HFF-Myc (cell line): ENCODE measurements at regions not wholly inside any gene's neighbourhood (a gene's known extent, or its start where the extent isn't known, plus 50 kb on each side); places are given as distances from the start of the nearest gene placed in this dataset.

Experiments
- DNase-seq: peaks from one replicate; pipeline ENCODE4 v3.0.0-alpha.2; 2011; ENCODE audit warnings: low read depth; ENCODE audit errors: extremely low read depth
- H3K4me3 ChIP-seq: replicated peaks from 2 replicates; pipeline ENCODE4 v1.5.1; 2011; ENCODE audit warnings: low read depth, mild to moderate bottlenecking, control low read depth, low read length
- TF ChIP-seq, protein P1 (sequence below): IDR thresholded peaks from 2 replicates; pipeline ENCODE4 v1.5.1; 2012; ENCODE audit warnings: mild to moderate bottlenecking, low read depth, low read length, control low read depth; ENCODE audit errors: missing control alignments

DNA sequence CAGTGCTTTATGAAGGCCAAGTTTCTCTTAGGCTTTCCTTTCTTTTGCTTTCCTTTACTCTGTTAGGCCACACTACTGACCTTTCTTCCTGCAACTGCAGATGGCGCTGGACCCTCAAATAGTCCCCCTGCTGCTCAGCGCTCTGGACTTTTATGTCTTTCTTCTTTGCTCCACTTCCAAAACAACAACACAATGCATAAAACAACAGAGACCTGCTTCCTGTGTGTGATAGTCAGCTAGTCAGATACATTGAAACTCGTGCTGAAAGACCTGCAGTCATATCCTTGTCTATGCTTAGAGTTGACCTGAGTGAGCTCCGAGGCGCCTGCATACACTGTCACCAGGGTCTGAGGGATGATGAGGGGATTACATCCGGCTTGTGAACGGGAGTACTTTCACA is 108.9 kb upstream of the TEX13D start:
- H3K4me3 ChIP-seq: no peak overlapping the region
- TF ChIP-seq, protein P1, sequence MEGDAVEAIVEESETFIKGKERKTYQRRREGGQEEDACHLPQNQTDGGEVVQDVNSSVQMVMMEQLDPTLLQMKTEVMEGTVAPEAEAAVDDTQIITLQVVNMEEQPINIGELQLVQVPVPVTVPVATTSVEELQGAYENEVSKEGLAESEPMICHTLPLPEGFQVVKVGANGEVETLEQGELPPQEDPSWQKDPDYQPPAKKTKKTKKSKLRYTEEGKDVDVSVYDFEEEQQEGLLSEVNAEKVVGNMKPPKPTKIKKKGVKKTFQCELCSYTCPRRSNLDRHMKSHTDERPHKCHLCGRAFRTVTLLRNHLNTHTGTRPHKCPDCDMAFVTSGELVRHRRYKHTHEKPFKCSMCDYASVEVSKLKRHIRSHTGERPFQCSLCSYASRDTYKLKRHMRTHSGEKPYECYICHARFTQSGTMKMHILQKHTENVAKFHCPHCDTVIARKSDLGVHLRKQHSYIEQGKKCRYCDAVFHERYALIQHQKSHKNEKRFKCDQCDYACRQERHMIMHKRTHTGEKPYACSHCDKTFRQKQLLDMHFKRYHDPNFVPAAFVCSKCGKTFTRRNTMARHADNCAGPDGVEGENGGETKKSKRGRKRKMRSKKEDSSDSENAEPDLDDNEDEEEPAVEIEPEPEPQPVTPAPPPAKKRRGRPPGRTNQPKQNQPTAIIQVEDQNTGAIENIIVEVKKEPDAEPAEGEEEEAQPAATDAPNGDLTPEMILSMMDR: peak; percentile 27
- DNase-seq: no peak

DNA sequence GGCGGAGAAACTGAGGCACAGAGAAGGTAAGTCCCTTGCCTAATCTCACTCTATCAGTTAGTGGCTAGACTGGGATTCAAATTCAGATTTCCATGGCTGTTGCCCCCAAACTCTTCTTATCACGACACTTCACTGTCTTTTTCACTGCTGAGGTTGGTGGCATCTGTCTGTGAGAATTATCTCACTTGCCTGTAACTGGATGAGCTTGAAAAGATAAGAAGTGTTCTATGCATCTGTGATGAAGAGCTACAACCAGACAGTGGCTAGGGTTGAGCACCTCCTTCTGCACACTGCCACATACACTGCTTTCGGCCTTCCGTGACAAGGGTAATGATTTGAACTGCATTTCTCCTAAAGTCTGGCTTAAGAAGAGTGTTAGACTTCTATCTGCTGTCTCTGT is 107.9 kb upstream of the TEX13D start:
- H3K4me3 ChIP-seq: no peak overlapping the region
- no peak for DNase-seq
- TF ChIP-seq, protein P1: no peak

DNA sequence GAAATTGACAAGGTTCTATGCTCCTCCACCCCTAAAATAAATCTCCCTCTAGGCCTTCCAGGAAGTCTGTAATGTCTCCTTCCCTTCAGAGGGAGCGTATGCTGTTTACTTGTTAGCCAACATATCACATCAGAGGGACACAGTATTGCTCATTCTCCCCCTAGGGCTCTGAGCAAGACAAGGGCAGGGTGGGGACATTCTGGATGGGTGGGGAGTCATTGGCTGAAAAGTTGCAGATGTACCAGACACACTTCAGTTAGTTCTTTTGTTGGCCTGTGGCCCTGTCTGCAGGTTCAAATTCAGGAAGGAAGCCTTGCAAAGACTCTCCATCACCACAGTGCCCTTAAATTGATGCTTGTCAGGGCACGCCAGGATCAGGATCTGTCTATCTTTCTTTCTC is 106.3 kb upstream of the TEX13D start:
- TF ChIP-seq, protein P1: no peak

DNA sequence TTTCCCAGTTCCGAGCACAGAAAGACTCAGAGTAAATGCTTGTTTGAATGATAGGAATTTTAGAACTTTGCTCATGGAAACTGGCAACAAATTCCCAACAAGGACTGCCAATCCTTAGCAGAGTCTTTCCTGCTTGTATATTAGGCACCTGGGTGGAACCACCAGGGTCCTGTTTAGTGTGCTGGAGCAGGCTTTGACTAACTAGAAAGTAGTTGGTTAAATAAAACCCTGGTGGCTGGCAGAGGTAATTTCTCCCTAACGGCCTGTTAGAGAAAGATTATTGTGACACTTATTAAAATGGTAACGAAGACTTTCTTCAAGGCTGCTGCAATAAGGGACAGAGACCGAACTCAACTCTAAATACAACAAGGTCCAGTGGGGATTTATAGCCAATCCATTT is 103.6 kb upstream of the TEX13D start:
- TF ChIP-seq, protein P1: no peak
- no peak for DNase-seq
- no peak overlapping the region for H3K4me3 ChIP-seq

More for the DNA sequence above, 106.3 kb upstream of the TEX13D start:
- no peak for DNase-seq
- H3K4me3 ChIP-seq: no peak overlapping the region

DNA sequence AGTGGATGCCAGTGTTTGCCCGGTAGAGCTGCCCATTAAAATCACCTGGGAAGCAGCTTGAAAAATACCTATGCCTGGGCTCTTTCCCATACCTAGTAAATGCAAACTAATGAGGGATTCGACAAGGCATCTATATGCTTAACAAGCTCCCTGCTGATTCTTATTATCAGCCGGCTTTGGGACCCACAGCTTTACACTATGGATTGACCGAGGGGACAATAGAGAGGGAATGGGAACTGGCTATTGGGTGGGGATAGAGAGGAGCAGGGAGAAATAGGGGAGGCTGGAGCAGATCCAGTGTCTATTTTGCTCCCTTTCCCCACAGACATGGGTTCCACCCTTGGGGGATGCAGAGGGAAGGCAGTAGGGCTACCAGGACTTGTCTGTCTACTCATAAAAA is 103.1 kb upstream of the TEX13D start:
- TF ChIP-seq, protein P1: no peak
- no peak for DNase-seq
- H3K4me3 ChIP-seq: no peak overlapping the region

DNA sequence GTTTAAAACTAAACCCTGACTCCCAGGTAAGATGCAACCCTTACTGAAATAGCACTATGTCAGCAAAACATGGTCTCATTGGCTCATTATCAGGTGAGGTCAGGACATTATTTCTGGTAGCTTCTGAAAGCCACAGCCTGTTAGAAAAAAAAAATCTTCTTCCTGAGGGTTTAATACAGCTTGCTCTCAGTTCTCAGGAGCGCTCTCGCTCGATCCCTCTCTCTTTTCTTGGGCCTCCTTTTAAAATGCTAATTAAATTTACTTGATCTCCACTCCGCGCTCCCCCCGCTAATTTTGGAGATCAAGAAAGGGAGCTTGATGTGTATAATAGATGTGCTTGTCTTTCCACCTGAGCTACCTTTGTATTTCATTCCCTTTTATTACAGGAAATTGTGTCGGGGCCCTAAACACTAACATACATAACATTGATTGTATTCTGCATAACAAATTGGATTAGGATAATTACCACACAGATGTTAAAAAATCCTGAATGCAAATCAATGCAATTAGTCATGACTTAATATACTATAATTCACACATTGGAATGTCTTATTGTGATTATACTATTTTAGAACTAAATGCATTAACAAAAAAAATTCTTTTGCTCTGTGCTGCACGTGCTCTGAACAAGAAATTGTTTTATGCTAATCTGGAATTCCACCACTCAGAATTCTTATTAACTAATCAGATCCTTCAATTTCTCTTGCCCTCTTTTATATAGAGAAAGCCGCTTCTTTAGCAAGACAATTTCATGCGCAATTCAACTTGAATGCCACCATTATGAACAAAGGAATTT is 101.6 kb upstream of the TEX13D start:
- DNase-seq: no peak
- no peak overlapping the region for H3K4me3 ChIP-seq

More for the DNA sequence above, 101.6 kb upstream of the TEX13D start:
- TF ChIP-seq, protein P1: no peak
